B cell (primary cell): ENCODE measurements at regions not wholly inside any gene's neighbourhood (a gene's known extent, or its start where the extent isn't known, plus 50 kb on each side); places are given as distances from the start of the nearest gene placed in this dataset.

Experiments
- EZH2 ChIP-seq: IDR thresholded peaks from 2 replicates; pipeline ENCODE4 v1.6.1; 2012; ENCODE audit warnings: borderline replicate concordance, low read depth, mild to moderate bottlenecking, moderate library complexity, low read length; ENCODE audit not compliant: insufficient read depth, poor library complexity, severe bottlenecking
- TF ChIP-seq, protein P1 (sequence below): fragments of 200-600 bp; IDR thresholded peaks from one replicate; pipeline ENCODE4 v1.8.0; 2022; ENCODE audit warnings: antibody characterized with exemption, mild to moderate bottlenecking

DNA sequence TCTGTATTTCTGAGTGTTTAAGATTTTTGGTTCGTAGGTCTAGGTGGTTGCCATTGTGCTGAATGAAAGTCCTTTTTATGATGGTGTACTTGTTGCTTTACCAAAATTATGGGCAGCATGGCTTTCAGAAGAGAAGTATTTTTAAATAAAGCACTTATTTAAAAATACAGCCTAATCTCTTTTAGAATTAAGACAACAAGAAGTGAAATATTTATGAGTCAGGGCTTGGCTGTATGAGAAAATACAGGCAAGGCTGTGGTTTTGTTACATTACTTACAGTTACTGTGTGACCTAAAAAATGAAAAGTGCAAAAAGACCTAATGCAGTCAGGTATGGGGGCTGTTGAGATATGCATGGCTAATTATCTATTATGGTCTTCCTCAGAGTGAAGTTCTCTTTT lies 185.2 kb upstream of the PPP1R3A start:
- TF ChIP-seq, protein P1, sequence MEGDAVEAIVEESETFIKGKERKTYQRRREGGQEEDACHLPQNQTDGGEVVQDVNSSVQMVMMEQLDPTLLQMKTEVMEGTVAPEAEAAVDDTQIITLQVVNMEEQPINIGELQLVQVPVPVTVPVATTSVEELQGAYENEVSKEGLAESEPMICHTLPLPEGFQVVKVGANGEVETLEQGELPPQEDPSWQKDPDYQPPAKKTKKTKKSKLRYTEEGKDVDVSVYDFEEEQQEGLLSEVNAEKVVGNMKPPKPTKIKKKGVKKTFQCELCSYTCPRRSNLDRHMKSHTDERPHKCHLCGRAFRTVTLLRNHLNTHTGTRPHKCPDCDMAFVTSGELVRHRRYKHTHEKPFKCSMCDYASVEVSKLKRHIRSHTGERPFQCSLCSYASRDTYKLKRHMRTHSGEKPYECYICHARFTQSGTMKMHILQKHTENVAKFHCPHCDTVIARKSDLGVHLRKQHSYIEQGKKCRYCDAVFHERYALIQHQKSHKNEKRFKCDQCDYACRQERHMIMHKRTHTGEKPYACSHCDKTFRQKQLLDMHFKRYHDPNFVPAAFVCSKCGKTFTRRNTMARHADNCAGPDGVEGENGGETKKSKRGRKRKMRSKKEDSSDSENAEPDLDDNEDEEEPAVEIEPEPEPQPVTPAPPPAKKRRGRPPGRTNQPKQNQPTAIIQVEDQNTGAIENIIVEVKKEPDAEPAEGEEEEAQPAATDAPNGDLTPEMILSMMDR: no peak
- TF ChIP-seq EZH2: no peak
